ENCODE measurements at regions not wholly inside any gene's neighbourhood (a gene's known extent, or its start where the extent isn't known, plus 50 kb on each side); places are given as distances from the start of the nearest gene placed in this dataset.

GRCh38 chr2:64839844-64840243, 149.4 kb upstream of the SLC1A4 start:
- ChIA-PET POLR2A (no interaction called here), CTCF (interaction anchor here (1.7 to 2.0 kb wide), 3 partner anchors 16 to 194 kb away, joined by 4 to 6 read pairs (median 5); no protein-coding TSS in a partner anchor)
- dilution Hi-C loops (cut with MboI; ENCODE audit: extremely low pct_ligation_motif_present, low sequenced_read_pairs), result no loop called here
- TF ChIP-seq MAX (IDR thresholded peaks at IDR 0.05; ENCODE audit: insufficient read depth, insufficient read length), result no peak
- TF ChIP-seq FOS (IDR thresholded peaks at IDR 0.05; ENCODE audit: borderline replicate concordance, insufficient read depth, low read length), result no peak
- TF ChIP-seq POLR2A (IDR thresholded peaks at IDR 0.05; ENCODE audit: low read depth, low read length), result no peak
- no peak for TF ChIP-seq EZH2 (IDR thresholded peaks at IDR 0.05; ENCODE audit: borderline replicate concordance, low read depth, low read length, severe bottlenecking)
- TF ChIP-seq CTCF (IDR thresholded peaks at IDR 0.05; ENCODE audit: extremely low read depth in 1 of 2, insufficient read depth in 1 of 2, low read depth in 1 of 2, low read length in 2 of 2), result no peak
- TF ChIP-seq JUN (IDR thresholded peaks at IDR 0.05; ENCODE audit: borderline replicate concordance, insufficient read depth, insufficient read length, low read depth), result no peak
- no peak for TF ChIP-seq MYC (IDR thresholded peaks at IDR 0.05; ENCODE audit: low read depth, low read length)
- no peak for TF ChIP-seq POLR2AphosphoS5 (IDR thresholded peaks at IDR 0.05; ENCODE audit: insufficient read depth, low read depth, low read length)
- TF ChIP-seq GATA2 (IDR thresholded peaks at IDR 0.05; ENCODE audit: insufficient read depth, insufficient read length, low read depth, low read length), result no peak
- FAIRE-seq, result no peak
- no peaks in the 10 kb centered on the region for H3K9me3 ChIP-seq (replicated peaks; ENCODE audit: control insufficient read depth, insufficient read depth, low read length)
- H3K36me3 ChIP-seq (ENCODE audit: control insufficient read depth in 2 of 2, extremely low read depth in 1 of 2, insufficient read depth in 2 of 2, low read length in 2 of 2), result no peaks in the 10 kb centered on the region
- no peaks in the 10 kb centered on the region for H3K27me3 ChIP-seq (ENCODE audit: control insufficient read depth in 2 of 2, insufficient read depth in 2 of 2, low read length in 2 of 2)
- BruUV-seq (replicated peaks), result no TSS peak
- intact Hi-C loops (cut with micrococcal nuclease), result no loop called here
- no peak for DNase-seq (ENCODE audit: low read depth, low spot score)
- no peak overlapping the region for H3K4me3 ChIP-seq (replicated peaks in 1 of 3; ENCODE audit: insufficient read depth in 1 of 3, low read depth in 1 of 3, low read length in 3 of 3)
- H2AFZ ChIP-seq (ENCODE audit: low read depth, low read length), result peak overlapping the region; percentile 26
- peaks cover 7% of the 10 kb centered on the region for H3K4me1 ChIP-seq (ENCODE audit: control insufficient read depth, extremely low read depth, insufficient read depth, low read length)
- H3K9ac ChIP-seq (replicated peaks; ENCODE audit: extremely low read depth, insufficient read depth, low read length), result no peak overlapping the region
- no peaks in the 10 kb centered on the region for H4K20me1 ChIP-seq (replicated peaks; ENCODE audit: control insufficient read depth, extremely low read depth, insufficient read depth, low read length)
- no peak overlapping the region for H3K4me2 ChIP-seq (ENCODE audit: insufficient read depth, low read length)
- H3K79me2 ChIP-seq (ENCODE audit: control insufficient read depth, insufficient read depth, low read length), result no peaks in the 10 kb centered on the region
- H3K9me1 ChIP-seq (replicated peaks; ENCODE audit: control insufficient read depth, extremely low read depth, insufficient read depth, low read length), result no peaks in the 10 kb centered on the region
- no peak overlapping the region for H3K27ac ChIP-seq (ENCODE audit: insufficient read depth, low read depth, low read length)

Measured in endothelial cell of umbilical vein (primary cell).